Prostate gland (tissue), 2 donors: ENCODE measurements at regions not wholly inside any gene's neighbourhood (a gene's known extent, or its start where the extent isn't known, plus 50 kb on each side); places are given as distances from the start of the nearest gene placed in this dataset.

ENCODE experiments used
- POLR2A ChIP-seq: fragments of 450-650 bp; IDR thresholded peaks from one replicate; pipeline ENCODE4 v1.6.1; 2016; ENCODE audit warnings: antibody characterized with exemption, mild to moderate bottlenecking
- POLR2AphosphoS5 ChIP-seq: sonication (generic); formaldehyde crosslinking; IDR thresholded peaks from one replicate; pipeline ENCODE4 v1.6.1; 2017; ENCODE audit warnings: antibody characterized with exemption
- TF ChIP-seq, protein P1 (sequence below), 4 experiments: fragments of 200-600 bp in 2 of 4; fragments of 450-650 bp in 2 of 4; sonication (generic) in 2 of 4; IDR thresholded peaks; 1 replicate in 3 of 4; 2 replicates in 1 of 4; pipeline ENCODE4 v1.5.1; 2016 to 2019; ENCODE audit warnings: antibody characterized with exemption in 4 of 4, mild to moderate bottlenecking in 2 of 4, moderate library complexity in 2 of 4

DNA sequence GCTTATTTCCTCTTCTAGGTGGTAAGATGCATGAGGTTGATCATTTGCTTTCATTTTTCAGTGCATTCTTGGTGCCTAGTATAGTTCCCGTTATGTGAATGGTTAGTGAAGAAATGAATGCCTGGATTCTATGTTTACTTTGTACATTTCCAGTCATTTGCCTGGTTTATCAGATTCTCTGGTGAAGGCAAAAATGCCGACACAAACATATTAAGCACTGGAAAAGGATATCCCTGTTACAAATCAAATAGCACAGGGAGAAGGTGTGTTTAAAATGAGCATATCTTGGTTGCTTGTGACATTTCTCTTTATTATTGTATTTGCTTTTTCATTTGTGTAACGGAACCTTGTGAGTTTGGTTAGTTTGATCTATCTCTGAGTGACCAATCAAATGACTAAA, 211.3 kb downstream of the MBL2 start:
- TF ChIP-seq, protein P1, sequence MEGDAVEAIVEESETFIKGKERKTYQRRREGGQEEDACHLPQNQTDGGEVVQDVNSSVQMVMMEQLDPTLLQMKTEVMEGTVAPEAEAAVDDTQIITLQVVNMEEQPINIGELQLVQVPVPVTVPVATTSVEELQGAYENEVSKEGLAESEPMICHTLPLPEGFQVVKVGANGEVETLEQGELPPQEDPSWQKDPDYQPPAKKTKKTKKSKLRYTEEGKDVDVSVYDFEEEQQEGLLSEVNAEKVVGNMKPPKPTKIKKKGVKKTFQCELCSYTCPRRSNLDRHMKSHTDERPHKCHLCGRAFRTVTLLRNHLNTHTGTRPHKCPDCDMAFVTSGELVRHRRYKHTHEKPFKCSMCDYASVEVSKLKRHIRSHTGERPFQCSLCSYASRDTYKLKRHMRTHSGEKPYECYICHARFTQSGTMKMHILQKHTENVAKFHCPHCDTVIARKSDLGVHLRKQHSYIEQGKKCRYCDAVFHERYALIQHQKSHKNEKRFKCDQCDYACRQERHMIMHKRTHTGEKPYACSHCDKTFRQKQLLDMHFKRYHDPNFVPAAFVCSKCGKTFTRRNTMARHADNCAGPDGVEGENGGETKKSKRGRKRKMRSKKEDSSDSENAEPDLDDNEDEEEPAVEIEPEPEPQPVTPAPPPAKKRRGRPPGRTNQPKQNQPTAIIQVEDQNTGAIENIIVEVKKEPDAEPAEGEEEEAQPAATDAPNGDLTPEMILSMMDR (IDR thresholded peaks at IDR 0.05) = no peak
- TF ChIP-seq POLR2AphosphoS5 (no peak), POLR2A (no peak)
